ENCODE measurements at regions not wholly inside any gene's neighbourhood (a gene's known extent, or its start where the extent isn't known, plus 50 kb on each side); places are given as distances from the start of the nearest gene placed in this dataset.

- TF ChIP-seq LARP7 (IDR thresholded peaks at IDR 0.05) (no peak), EP300 (IDR thresholded peaks at IDR 0.05; ENCODE audit: borderline replicate concordance in 1 of 2, control insufficient read depth in 1 of 2, low read depth in 2 of 2, low read length in 2 of 2) (no peak), CTCF (IDR thresholded peaks at IDR 0.05 in 2 of 3, conservative IDR thresholded peaks at IDR 0.05 in 1 of 3; ENCODE audit: control insufficient read depth in 2 of 3, extremely low read depth in 1 of 3, insufficient read depth in 1 of 3, low read depth in 3 of 3, low read length in 3 of 3) (no peak), MEF2A (IDR thresholded peaks at IDR 0.05; ENCODE audit: insufficient read depth, low read depth, low read length) (no peak), PBX3 (IDR thresholded peaks at IDR 0.05; ENCODE audit: insufficient replicate concordance, low read depth, low read length) (no peak), MAX (IDR thresholded peaks at IDR 0.05; ENCODE audit: low read depth, low read length) (no peak)
Measured at GRCh38 chr5:174325431-174325830, 279.9 kb downstream of the NSG2 start.

Measured in GM12878 (cell line).